HCT116 (cell line): ENCODE measurements at regions not wholly inside any gene's neighbourhood (a gene's known extent, or its start where the extent isn't known, plus 50 kb on each side); places are given as distances from the start of the nearest gene placed in this dataset.

Experiments
- EZH2 ChIP-seq: fragments of 200-600 bp; sonication (generic); IDR thresholded peaks from 2 replicates; pipeline ENCODE4 v1.6.1; 2017; ENCODE audit warnings: antibody characterized with exemption, mixed run types
- POLR2A ChIP-seq: IDR thresholded peaks from 2 replicates; pipeline ENCODE4 v1.7.0; 2011; ENCODE audit warnings: borderline replicate concordance; ENCODE audit not compliant: insufficient read depth, insufficient read length; ENCODE audit errors: extremely low read depth
- RAD21 ChIP-seq: IDR thresholded peaks from 2 replicates; pipeline ENCODE4 v1.6.1; 2012; ENCODE audit warnings: low read depth, mild to moderate bottlenecking
- TF ChIP-seq, protein P1 (sequence below), 3 experiments: fragments of 200-600 bp in 1 of 3; sonication (generic) in 1 of 3; IDR thresholded peaks in 2 of 3; conservative IDR thresholded peaks in 1 of 3; 2 replicates each; pipeline ENCODE4 v1.5.1; 2012 to 2017; ENCODE audit warnings: low read depth in 2 of 3, low read length in 2 of 3, antibody characterized with exemption in 1 of 3, borderline replicate concordance in 1 of 3, control low read depth in 1 of 3, mild to moderate bottlenecking in 1 of 3, mixed read lengths in 1 of 3, mixed run types in 1 of 3, moderate library complexity in 1 of 3; ENCODE audit not compliant: insufficient read depth in 1 of 3

DNA sequence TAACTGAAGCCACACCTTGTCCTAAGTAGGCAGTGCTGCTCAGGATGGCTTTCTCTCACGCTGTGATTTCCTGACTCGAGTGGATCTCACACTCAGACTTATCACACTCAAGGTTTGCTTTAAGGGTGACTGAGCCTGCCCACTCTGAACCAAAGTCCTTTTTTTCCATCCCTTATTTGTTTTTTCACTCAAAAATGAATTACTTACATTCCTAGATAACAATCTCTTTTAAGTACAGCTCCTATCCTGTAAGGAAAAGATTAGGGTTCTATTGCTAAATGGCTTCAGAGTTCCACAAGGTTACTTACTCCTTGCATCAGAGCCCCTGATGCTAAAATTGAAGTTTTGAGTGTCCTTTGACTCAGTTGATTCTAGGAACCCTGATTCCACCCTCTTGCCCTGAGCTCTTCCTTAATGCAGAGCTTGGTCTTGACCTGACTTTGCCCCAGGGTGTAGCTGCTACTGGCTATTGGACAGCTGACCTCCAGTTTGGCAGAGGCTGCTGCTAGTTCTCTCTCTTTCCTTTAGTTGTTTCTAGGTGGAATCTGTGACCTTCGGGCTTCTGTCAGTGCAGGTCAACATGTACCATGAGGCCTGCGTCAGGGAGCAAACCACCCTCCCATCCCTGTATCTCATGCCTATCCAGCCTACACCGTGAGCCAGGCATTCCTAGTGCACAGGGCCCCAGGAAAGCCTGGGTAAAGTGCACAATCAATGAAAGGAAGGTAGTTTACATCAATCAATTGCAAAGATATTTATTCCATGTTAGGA, 80.1 kb upstream of the CD55 start:
- TF ChIP-seq EZH2 (no peak), POLR2A (no peak), RAD21 (no peak)
- TF ChIP-seq, protein P1, sequence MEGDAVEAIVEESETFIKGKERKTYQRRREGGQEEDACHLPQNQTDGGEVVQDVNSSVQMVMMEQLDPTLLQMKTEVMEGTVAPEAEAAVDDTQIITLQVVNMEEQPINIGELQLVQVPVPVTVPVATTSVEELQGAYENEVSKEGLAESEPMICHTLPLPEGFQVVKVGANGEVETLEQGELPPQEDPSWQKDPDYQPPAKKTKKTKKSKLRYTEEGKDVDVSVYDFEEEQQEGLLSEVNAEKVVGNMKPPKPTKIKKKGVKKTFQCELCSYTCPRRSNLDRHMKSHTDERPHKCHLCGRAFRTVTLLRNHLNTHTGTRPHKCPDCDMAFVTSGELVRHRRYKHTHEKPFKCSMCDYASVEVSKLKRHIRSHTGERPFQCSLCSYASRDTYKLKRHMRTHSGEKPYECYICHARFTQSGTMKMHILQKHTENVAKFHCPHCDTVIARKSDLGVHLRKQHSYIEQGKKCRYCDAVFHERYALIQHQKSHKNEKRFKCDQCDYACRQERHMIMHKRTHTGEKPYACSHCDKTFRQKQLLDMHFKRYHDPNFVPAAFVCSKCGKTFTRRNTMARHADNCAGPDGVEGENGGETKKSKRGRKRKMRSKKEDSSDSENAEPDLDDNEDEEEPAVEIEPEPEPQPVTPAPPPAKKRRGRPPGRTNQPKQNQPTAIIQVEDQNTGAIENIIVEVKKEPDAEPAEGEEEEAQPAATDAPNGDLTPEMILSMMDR (IDR thresholded peaks at IDR 0.05 in 2 of 3, conservative IDR thresholded peaks at IDR 0.05 in 1 of 3; ENCODE audit: borderline replicate concordance in 1 of 3, insufficient read depth in 1 of 3, low read depth in 2 of 3, low read length in 2 of 3) = no peak
